Dendritic cell treated with granulocyte-macrophage colony-stimulating factor and Interleukin-4, amounts not matched to agents 40 ng/mL and 50 ng/mL, for 4 days (primary cell): ENCODE measurements at regions not wholly inside any gene's neighbourhood (a gene's known extent, or its start where the extent isn't known, plus 50 kb on each side); places are given as distances from the start of the nearest gene placed in this dataset.

Source experiments
- H3K27ac Mint-ChIP-seq: one replicate; pipeline ENCODE4 v1.8.0; 2022; ENCODE audit warnings: mild to moderate bottlenecking, mixed read lengths
- H3K27me3 Mint-ChIP-seq: one replicate; pipeline ENCODE4 v1.8.0; 2022; ENCODE audit warnings: mild to moderate bottlenecking, mixed read lengths
- H3K36me3 Mint-ChIP-seq: one replicate; pipeline ENCODE4 v1.8.0; 2022; ENCODE audit warnings: low read depth, mixed read lengths
- H3K4me1 Mint-ChIP-seq: one replicate; pipeline ENCODE4 v1.8.0; 2022; ENCODE audit warnings: low read depth, mixed read lengths
- H3K4me3 Mint-ChIP-seq: one replicate; pipeline ENCODE4 v1.8.0; 2022; ENCODE audit warnings: mild to moderate bottlenecking, moderate library complexity, mixed read lengths
- H3K9me3 Mint-ChIP-seq: one replicate; pipeline ENCODE4 v1.8.0; 2022; ENCODE audit warnings: mixed read lengths
- intact Hi-C: fragments of 100-400 bp; cut with micrococcal nuclease; formaldehyde crosslinking; loops from one replicate; pipeline ENCODE4 v1.15.0; 2022

DNA sequence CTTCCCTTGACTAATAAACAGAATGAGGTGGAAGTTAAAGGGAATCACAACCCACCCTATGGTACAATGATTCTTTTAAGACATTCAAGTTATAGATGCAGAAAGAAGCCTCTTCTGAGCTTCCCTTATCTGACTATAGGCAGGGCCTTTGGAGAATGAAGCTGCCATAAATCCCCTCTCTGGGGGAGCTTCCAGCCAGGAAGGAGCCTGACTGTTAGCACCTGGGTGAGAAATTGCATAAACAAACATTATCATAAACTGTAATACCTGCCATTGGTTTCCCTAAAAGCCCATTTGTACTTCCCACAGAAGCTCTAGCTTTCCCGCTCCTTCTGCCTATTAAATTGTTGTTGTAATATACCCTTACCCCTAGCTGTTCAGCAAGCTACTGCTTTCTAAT lies 81.3 kb upstream of the RESF1 start:
- H3K27ac Mint-ChIP-seq = no peak overlapping the region
- no peaks in the 10 kb centered on the region for H3K27me3 Mint-ChIP-seq
- intact Hi-C loops = loop anchor here (10.0 kb wide), 1 partner anchor 87 kb away; no protein-coding TSS in a partner anchor
- peaks cover 27% of the 10 kb centered on the region for H3K4me1 Mint-ChIP-seq
- peaks cover 16% of the 10 kb centered on the region for H3K9me3 Mint-ChIP-seq
- no peak overlapping the region for H3K4me3 Mint-ChIP-seq
- peaks cover 15% of the 10 kb centered on the region for H3K36me3 Mint-ChIP-seq

GRCh38 chr12:31876568-31877424 lies 82.4 kb upstream of the RESF1 start:
- Mint-ChIP-seq H3K27me3 (no peaks in the 10 kb centered on the region), H3K9me3 (peaks cover 25% of the 10 kb centered on the region), H3K27ac (peak overlapping the region; percentile 37), H3K4me3 (no peak overlapping the region), H3K4me1 (peaks cover 27% of the 10 kb centered on the region), H3K36me3 (peaks cover 21% of the 10 kb centered on the region)
- intact Hi-C loops = loop anchor here (10.0 kb wide), 1 partner anchor 88 kb away; no protein-coding TSS in a partner anchor

- Mint-ChIP-seq H3K4me1 (peaks cover 27% of the 10 kb centered on the region), H3K9me3 (peaks cover 33% of the 10 kb centered on the region), H3K27me3 (no peaks in the 10 kb centered on the region), H3K36me3 (peaks cover 21% of the 10 kb centered on the region), H3K4me3 (no peak overlapping the region), H3K27ac (peak overlapping the region; percentile 83)
- intact Hi-C loops = loop anchor here (10.0 kb wide), 1 partner anchor 89 kb away; no protein-coding TSS in a partner anchor
These were observed 83.6 kb upstream of the RESF1 start for GRCh38 chr12:31875609-31875964.

GRCh38 chr12:31874961-31875608 lies 84.1 kb upstream of the RESF1 start:
- H3K27me3 Mint-ChIP-seq = no peaks in the 10 kb centered on the region
- peak overlapping the region; percentile 83 for H3K27ac Mint-ChIP-seq
- intact Hi-C loops = loop anchor here (10.0 kb wide), 1 partner anchor 90 kb away; no protein-coding TSS in a partner anchor
- H3K4me1 Mint-ChIP-seq = peaks cover 27% of the 10 kb centered on the region
- peaks cover 21% of the 10 kb centered on the region for H3K36me3 Mint-ChIP-seq
- H3K4me3 Mint-ChIP-seq = no peak overlapping the region
- H3K9me3 Mint-ChIP-seq = peaks cover 33% of the 10 kb centered on the region

DNA sequence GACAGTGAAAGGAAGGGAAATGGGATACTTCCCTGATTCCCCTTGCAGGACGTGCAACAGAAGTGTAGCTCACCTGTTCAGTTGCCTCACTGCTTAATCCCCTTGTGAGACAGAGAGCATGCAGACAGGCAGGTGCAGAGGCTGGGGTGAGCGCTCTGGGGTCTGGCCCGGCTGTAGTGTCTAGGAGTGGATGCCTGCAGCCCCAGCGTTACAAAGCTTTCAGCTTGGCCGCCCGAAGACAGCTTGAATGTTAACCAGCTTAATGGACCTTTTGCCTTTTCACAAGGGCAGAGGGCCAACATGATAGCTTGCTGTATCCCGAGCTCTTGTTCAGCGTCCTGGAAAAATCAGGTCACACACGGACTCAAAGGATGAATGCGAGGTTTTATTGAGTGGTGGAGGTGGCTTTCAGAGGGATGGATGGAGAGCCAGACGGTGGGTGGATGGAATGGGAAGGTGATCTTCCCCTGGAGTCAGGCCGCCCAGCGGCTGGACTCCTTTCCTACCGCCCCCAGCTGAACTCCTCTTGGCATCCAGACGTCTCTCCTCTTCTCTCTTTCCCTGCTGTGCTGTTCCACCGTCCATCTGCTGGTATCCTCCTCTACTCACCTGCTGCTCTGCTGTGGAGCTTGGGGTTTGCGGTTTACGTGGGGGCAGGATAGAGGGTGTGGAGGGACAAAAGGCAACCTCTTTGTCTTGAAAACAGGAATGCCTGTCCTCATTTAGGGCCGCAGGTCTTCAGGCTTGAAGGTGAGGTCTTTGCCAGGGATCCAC lies 86.2 kb upstream of the RESF1 start:
- H3K9me3 Mint-ChIP-seq = peaks cover 24% of the 10 kb centered on the region
- peaks cover 17% of the 10 kb centered on the region for H3K4me1 Mint-ChIP-seq
- no peaks in the 10 kb centered on the region for H3K27me3 Mint-ChIP-seq
- intact Hi-C loops = loop anchor here (10.0 kb wide), 1 partner anchor 92 kb away; no protein-coding TSS in a partner anchor
- H3K4me3 Mint-ChIP-seq = no peak overlapping the region
- peaks cover 13% of the 10 kb centered on the region for H3K36me3 Mint-ChIP-seq
- no peak overlapping the region for H3K27ac Mint-ChIP-seq

GRCh38 chr12:31869972-31870371 lies 89.2 kb upstream of the RESF1 start:
- no peak overlapping the region for H3K4me3 Mint-ChIP-seq
- intact Hi-C loops = loop anchor here (10.0 kb wide), 1 partner anchor 95 kb away; no protein-coding TSS in a partner anchor
- H3K27ac Mint-ChIP-seq = no peak overlapping the region
- peaks cover 24% of the 10 kb centered on the region for H3K9me3 Mint-ChIP-seq
- peaks cover 13% of the 10 kb centered on the region for H3K36me3 Mint-ChIP-seq
- H3K4me1 Mint-ChIP-seq = peaks cover 19% of the 10 kb centered on the region
- no peaks in the 10 kb centered on the region for H3K27me3 Mint-ChIP-seq

DNA sequence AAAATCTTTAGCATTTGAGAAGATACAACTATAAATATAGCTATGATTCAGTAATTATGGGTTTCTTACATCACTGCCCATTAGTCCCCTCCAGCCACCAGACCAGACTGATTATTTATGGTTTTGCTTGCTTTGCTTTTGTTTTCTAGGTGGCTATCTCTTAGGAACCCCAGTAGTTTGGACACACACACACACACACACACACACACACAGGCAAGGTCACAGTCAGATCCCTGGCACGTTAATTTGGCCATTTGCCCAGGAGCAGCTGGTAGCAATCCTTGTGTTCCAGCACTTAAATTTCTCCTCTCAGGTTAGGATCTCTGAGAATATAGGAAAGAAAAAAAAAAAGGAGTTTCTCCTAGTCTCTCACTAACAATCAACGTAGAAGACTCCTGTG lies 90.2 kb upstream of the RESF1 start:
- H3K4me3 Mint-ChIP-seq = no peak overlapping the region
- peaks cover 24% of the 10 kb centered on the region for H3K9me3 Mint-ChIP-seq
- H3K27me3 Mint-ChIP-seq = no peaks in the 10 kb centered on the region
- intact Hi-C loops = no loop called here
- H3K4me1 Mint-ChIP-seq = peaks cover 9% of the 10 kb centered on the region
- H3K27ac Mint-ChIP-seq = no peak overlapping the region
- H3K36me3 Mint-ChIP-seq = peaks cover 13% of the 10 kb centered on the region

- peaks cover 9% of the 10 kb centered on the region for H3K4me1 Mint-ChIP-seq
- no peak overlapping the region for H3K4me3 Mint-ChIP-seq
- H3K36me3 Mint-ChIP-seq = peaks cover under 1% of the 10 kb centered on the region
- H3K9me3 Mint-ChIP-seq = peaks cover 11% of the 10 kb centered on the region
- intact Hi-C loops = no loop called here
- no peaks in the 10 kb centered on the region for H3K27me3 Mint-ChIP-seq
- H3K27ac Mint-ChIP-seq = no peak overlapping the region
These were observed 91.9 kb upstream of the RESF1 start for GRCh38 chr12:31867292-31867691.

GRCh38 chr12:31866523-31866922 lies 92.7 kb upstream of the RESF1 start:
- H3K9me3 Mint-ChIP-seq = peaks cover 6% of the 10 kb centered on the region
- no peaks in the 10 kb centered on the region for H3K27me3 Mint-ChIP-seq
- H3K4me3 Mint-ChIP-seq = no peak overlapping the region
- peaks cover 9% of the 10 kb centered on the region for H3K4me1 Mint-ChIP-seq
- H3K27ac Mint-ChIP-seq = no peak overlapping the region
- intact Hi-C loops = no loop called here
- H3K36me3 Mint-ChIP-seq = no peaks in the 10 kb centered on the region

- Mint-ChIP-seq H3K4me1 (peaks cover 9% of the 10 kb centered on the region), H3K36me3 (no peaks in the 10 kb centered on the region), H3K27ac (no peak overlapping the region), H3K4me3 (no peak overlapping the region), H3K9me3 (no peaks in the 10 kb centered on the region), H3K27me3 (no peaks in the 10 kb centered on the region)
- intact Hi-C loops = no loop called here
These were observed 94.2 kb upstream of the RESF1 start for GRCh38 chr12:31865023-31865422.

- Mint-ChIP-seq H3K27me3 (no peaks in the 10 kb centered on the region), H3K4me3 (no peak overlapping the region), H3K9me3 (no peaks in the 10 kb centered on the region), H3K27ac (no peak overlapping the region), H3K4me1 (no peaks in the 10 kb centered on the region), H3K36me3 (no peaks in the 10 kb centered on the region)
- intact Hi-C loops = no loop called here
These were observed 97.9 kb upstream of the RESF1 start for GRCh38 chr12:31861360-31861759.

DNA sequence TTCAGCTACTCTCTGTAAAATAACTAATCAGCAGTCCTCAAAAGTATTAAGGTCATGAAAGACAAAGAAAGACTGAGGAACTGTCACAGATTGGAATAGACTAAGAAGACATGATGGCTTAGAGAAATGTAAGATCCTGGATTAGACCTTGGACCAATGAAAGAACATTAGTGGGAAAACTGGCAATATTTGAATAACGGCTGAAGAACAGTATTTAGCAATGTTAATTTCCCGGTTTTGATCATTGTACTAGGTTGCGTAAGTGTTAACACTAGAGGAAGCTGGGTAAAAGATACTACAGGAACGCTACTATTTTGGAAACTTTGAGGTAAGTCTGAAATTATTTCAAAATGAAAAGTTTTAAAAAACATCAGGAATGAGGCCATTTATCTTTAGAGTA lies 98.8 kb upstream of the RESF1 start:
- no peaks in the 10 kb centered on the region for H3K4me1 Mint-ChIP-seq
- no peaks in the 10 kb centered on the region for H3K9me3 Mint-ChIP-seq
- H3K27me3 Mint-ChIP-seq = no peaks in the 10 kb centered on the region
- no peak overlapping the region for H3K27ac Mint-ChIP-seq
- H3K4me3 Mint-ChIP-seq = no peak overlapping the region
- intact Hi-C loops = no loop called here
- H3K36me3 Mint-ChIP-seq = no peaks in the 10 kb centered on the region

DNA sequence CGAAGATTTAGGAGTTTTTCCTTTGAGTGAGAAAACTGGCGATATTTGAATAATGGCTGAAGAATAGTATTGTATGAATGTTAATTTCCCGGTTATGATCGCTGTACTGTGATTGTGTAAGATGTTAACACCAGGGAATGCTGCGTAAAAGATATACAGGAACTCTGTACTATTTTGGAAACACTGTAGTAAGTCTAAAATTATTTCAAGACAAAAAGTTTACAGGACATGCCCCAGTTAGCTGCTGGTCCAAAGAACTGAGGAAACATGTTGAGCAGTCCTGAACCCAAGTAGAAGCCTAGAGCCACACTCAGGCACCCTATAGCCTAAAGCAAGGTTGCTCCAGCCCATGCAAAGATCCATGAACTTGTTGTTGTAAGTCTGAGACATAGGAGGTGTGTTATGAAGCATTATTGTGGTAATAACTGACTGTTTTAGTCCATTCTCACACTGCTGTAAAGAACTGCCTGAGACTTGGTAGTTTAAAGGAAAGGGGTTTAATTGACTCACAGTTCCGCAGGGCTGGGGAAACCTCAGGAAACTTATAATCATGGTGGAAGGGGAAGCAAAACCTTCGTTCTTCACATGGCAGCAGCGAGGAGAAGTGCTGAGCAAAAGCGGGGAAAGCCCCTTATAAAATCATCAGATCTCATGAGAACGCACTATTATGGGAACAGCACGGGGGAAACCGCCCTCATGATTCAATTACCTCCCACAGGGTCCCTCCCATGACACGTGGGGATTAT lies 99.8 kb upstream of the RESF1 start:
- Mint-ChIP-seq H3K36me3 (no peaks in the 10 kb centered on the region), H3K27me3 (no peaks in the 10 kb centered on the region), H3K27ac (no peak overlapping the region), H3K9me3 (no peaks in the 10 kb centered on the region), H3K4me3 (no peak overlapping the region), H3K4me1 (no peaks in the 10 kb centered on the region)
- intact Hi-C loops = loop anchor here (10.0 kb wide), 1 partner anchor 45 kb away; no protein-coding TSS in a partner anchor
